Fibroblast of lung (primary cell): ENCODE measurements at regions not wholly inside any gene's neighbourhood (a gene's known extent, or its start where the extent isn't known, plus 50 kb on each side); places are given as distances from the start of the nearest gene placed in this dataset.

Source experiments
- CTCF ChIP-seq, 2 donors: IDR thresholded peaks in 1 of 2; conservative IDR thresholded peaks in 1 of 2; 1 replicate in 1 of 2; 2 replicates in 1 of 2; pipeline ENCODE4 v1.5.1; 2011 to 2012; ENCODE audit warnings: low read length in 2 of 2, control low read depth in 1 of 2, inconsistent platforms in 1 of 2, low read depth in 1 of 2, mild to moderate bottlenecking in 1 of 2
- EZH2 ChIP-seq: IDR thresholded peaks from 2 replicates; pipeline ENCODE4 v1.5.1; 2012; ENCODE audit warnings: low read length, control low read depth, mild to moderate bottlenecking; ENCODE audit errors: missing control alignments

DNA sequence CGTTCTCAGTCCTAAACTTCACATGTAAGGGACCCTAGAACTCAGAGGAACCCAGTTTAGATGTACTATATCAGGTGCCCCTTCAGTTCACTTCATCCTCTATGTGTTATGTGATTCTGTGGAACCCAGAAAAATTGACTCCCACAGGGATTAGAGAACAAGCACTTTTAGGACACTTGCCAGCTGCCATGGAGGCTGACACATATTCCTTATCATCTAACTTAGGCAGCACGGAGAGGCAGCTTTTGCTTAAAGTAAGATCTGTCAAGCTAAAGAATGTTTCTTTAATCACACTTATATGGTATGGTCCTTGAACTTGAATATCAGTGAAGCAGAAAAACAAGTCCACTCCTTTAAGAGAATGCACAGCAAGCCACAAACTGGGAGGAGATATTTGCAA, 701.5 kb upstream of the ID4 start:
- TF ChIP-seq CTCF (conservative IDR thresholded peaks at IDR 0.05 in 1 of 2, IDR thresholded peaks at IDR 0.05 in 1 of 2; ENCODE audit: low read depth in 1 of 2, low read length in 2 of 2) (no peak), EZH2 (no peak)
